ENCODE measurements at regions not wholly inside any gene's neighbourhood (a gene's known extent, or its start where the extent isn't known, plus 50 kb on each side); places are given as distances from the start of the nearest gene placed in this dataset.

GRCh38 chr5:33330426-33330825 lies 110.3 kb upstream of the TARS1 start:
- no peak for DNase-seq

- DNase-seq: no peak
Measured at GRCh38 chr5:33330992-33331391, 109.8 kb upstream of the TARS1 start.

GRCh38 chr5:33332804-33333203 lies 108.0 kb upstream of the TARS1 start:
- no peak for DNase-seq

GRCh38 chr5:33334829-33335228 lies 105.9 kb upstream of the TARS1 start:
- no peak for DNase-seq

- no peak for DNase-seq
Measured at GRCh38 chr5:33336891-33337636, 103.7 kb upstream of the TARS1 start.

GRCh38 chr5:33337637-33337992 lies 103.2 kb upstream of the TARS1 start:
- no peak for DNase-seq

GRCh38 chr5:33338336-33339110 lies 102.2 kb upstream of the TARS1 start:
- DNase-seq: no peak

- DNase-seq: no peak
Measured at GRCh38 chr5:33339413-33339812, 101.4 kb upstream of the TARS1 start.

- DNase-seq: no peak
Measured at GRCh38 chr5:33340195-33340594, 100.6 kb upstream of the TARS1 start.

- no peak for DNase-seq
Measured at GRCh38 chr5:33341351-33341750, 99.4 kb upstream of the TARS1 start.

- peak; percentile 93 for DNase-seq
Measured at GRCh38 chr5:33343676-33344327, 97.0 kb upstream of the TARS1 start.

GRCh38 chr5:33346534-33346933 lies 94.2 kb upstream of the TARS1 start:
- no peak for DNase-seq

- DNase-seq: no peak
Measured at GRCh38 chr5:33361781-33362180, 79.0 kb upstream of the TARS1 start.

- no peak for DNase-seq
Measured at GRCh38 chr5:33362915-33363314, 77.8 kb upstream of the TARS1 start.

GRCh38 chr5:33363537-33363936 lies 77.2 kb upstream of the TARS1 start:
- DNase-seq: no peak

GRCh38 chr5:33364406-33364805 lies 76.4 kb upstream of the TARS1 start:
- DNase-seq: no peak

GRCh38 chr5:33367416-33367815 lies 73.3 kb upstream of the TARS1 start:
- DNase-seq: no peak

- peak; percentile 83 for DNase-seq
Measured at GRCh38 chr5:33369485-33370465, 71.0 kb upstream of the TARS1 start.

- DNase-seq: no peak
Measured at GRCh38 chr5:33370466-33370859, 70.3 kb upstream of the TARS1 start.

GRCh38 chr5:33371660-33372059 lies 69.1 kb upstream of the TARS1 start:
- peak; percentile 49 for DNase-seq

GRCh38 chr5:33372721-33373472 lies 67.9 kb upstream of the TARS1 start:
- DNase-seq: no peak

GRCh38 chr5:33375900-33376299 lies 64.9 kb upstream of the TARS1 start:
- no peak for DNase-seq
